ENCODE measurements at regions not wholly inside any gene's neighbourhood (a gene's known extent, or its start where the extent isn't known, plus 50 kb on each side); places are given as distances from the start of the nearest gene placed in this dataset.

- no peak overlapping the region for H3K27ac ChIP-seq
- TF ChIP-seq CTCF (conservative IDR thresholded peaks at IDR 0.05) = no peak
Measured at GRCh38 chrX:131958724-131959123, 64.4 kb upstream of the STK26 start.

- no peak for TF ChIP-seq CTCF (conservative IDR thresholded peaks at IDR 0.05)
Measured at GRCh38 chrX:131970347-131970746, 52.8 kb upstream of the STK26 start.

More at GRCh38 chrX:131970347-131970746, 52.8 kb upstream of the STK26 start:
- no peak overlapping the region for H3K27ac ChIP-seq

Data from VCaP (cell line).